Suprapubic skin (tissue), 4 donors: ENCODE measurements at regions not wholly inside any gene's neighbourhood (a gene's known extent, or its start where the extent isn't known, plus 50 kb on each side); places are given as distances from the start of the nearest gene placed in this dataset.

Experiments used
- CTCF ChIP-seq, 2 donors: fragments of 200-600 bp in 1 of 2; fragments of 450-650 bp in 1 of 2; sonication (generic) in 1 of 2; IDR thresholded peaks; one replicate each; pipeline ENCODE4 v1.5.1; 2016 to 2019; ENCODE audit warnings: antibody characterized with exemption in 2 of 2, mild to moderate bottlenecking in 1 of 2, moderate library complexity in 1 of 2
- EP300 ChIP-seq: sonication (generic); formaldehyde crosslinking; IDR thresholded peaks from one replicate; pipeline ENCODE4 v1.6.1; 2017; ENCODE audit warnings: antibody characterized with exemption
- POLR2A ChIP-seq, 2 donors: fragments of 450-650 bp; IDR thresholded peaks; one replicate each; pipeline ENCODE4 v1.6.1; 2017; ENCODE audit warnings: antibody characterized with exemption in 2 of 2, mild to moderate bottlenecking in 2 of 2, moderate library complexity in 2 of 2
- POLR2AphosphoS5 ChIP-seq, 3 donors: sonication (generic); formaldehyde crosslinking; IDR thresholded peaks; one replicate each; pipeline ENCODE4 v1.6.1; 2017; ENCODE audit warnings: antibody characterized with exemption in 3 of 3

- TF ChIP-seq CTCF (IDR thresholded peaks at IDR 0.05) (no peak), EP300 (no peak), POLR2A (IDR thresholded peaks at IDR 0.05) (no peak), POLR2AphosphoS5 (IDR thresholded peaks at IDR 0.05) (no peak)
These were observed 160.0 kb upstream of the NSMCE3 start for GRCh38 chr15:29429584-29429983.
